ENCODE measurements at regions not wholly inside any gene's neighbourhood (a gene's known extent, or its start where the extent isn't known, plus 50 kb on each side); places are given as distances from the start of the nearest gene placed in this dataset.

- no peaks in the 10 kb centered on the region for H3K9me3 Mint-ChIP-seq (ENCODE audit: low read depth)
- no peaks in the 10 kb centered on the region for H3K4me1 Mint-ChIP-seq (ENCODE audit: low read depth)
- no peaks in the 10 kb centered on the region for H3K36me3 Mint-ChIP-seq (ENCODE audit: low read depth)
- no peak overlapping the region for H3K4me3 Mint-ChIP-seq (ENCODE audit: unreplicated experiment)
- H3K27me3 Mint-ChIP-seq (ENCODE audit: low read depth): peaks cover 21% of the 10 kb centered on the region
- TF ChIP-seq CTCF (IDR thresholded peaks at IDR 0.05): no peak
- no peak overlapping the region for H3K27ac Mint-ChIP-seq (ENCODE audit: unreplicated experiment)
- DNase-seq (ENCODE audit: low spot score): no peak
These were observed 89.0 kb upstream of the ONECUT1 start for GRCh38 chr15:52879145-52879544.

DNA sequence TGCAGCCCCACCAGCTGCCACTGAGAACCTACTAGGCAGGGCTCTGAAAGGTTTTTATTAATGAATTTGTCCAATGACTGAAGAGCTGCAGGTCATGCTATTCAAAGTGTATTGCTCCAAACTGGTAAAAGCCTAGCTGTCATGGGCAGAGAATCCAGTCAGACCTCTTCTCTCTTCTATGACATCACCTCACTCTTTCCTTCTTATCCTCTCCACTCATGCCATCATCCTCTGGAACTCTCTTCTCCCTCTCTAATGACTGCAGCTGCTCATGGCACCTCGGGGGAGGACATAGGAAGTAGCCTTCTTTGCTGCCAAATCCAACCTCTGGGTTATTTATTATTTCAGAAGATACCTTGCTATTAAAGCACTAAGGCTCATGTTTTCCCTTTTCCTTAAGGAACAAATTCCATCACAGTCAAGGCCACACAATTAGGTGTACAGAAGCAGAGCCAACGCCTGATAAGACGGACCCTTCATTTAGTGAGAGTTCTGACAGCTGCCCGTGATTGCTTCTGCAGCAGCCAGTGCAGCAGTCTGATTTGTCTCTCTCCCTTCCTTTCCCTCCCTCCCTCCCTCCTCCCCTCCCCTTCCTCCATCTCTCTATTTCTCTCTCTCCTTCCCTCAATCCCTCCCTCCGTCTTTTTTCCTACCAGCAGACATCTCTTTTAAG lies 87.0 kb upstream of the ONECUT1 start:
- DNase-seq (ENCODE audit: low spot score): no peak
- Mint-ChIP-seq H3K36me3 (ENCODE audit: low read depth) (no peaks in the 10 kb centered on the region), H3K4me3 (ENCODE audit: unreplicated experiment) (no peak overlapping the region), H3K27me3 (ENCODE audit: low read depth) (peaks cover 27% of the 10 kb centered on the region), H3K27ac (ENCODE audit: unreplicated experiment) (no peak overlapping the region), H3K4me1 (ENCODE audit: low read depth) (no peaks in the 10 kb centered on the region), H3K9me3 (ENCODE audit: low read depth) (no peaks in the 10 kb centered on the region)
- TF ChIP-seq CTCF (IDR thresholded peaks at IDR 0.05): no peak

DNA sequence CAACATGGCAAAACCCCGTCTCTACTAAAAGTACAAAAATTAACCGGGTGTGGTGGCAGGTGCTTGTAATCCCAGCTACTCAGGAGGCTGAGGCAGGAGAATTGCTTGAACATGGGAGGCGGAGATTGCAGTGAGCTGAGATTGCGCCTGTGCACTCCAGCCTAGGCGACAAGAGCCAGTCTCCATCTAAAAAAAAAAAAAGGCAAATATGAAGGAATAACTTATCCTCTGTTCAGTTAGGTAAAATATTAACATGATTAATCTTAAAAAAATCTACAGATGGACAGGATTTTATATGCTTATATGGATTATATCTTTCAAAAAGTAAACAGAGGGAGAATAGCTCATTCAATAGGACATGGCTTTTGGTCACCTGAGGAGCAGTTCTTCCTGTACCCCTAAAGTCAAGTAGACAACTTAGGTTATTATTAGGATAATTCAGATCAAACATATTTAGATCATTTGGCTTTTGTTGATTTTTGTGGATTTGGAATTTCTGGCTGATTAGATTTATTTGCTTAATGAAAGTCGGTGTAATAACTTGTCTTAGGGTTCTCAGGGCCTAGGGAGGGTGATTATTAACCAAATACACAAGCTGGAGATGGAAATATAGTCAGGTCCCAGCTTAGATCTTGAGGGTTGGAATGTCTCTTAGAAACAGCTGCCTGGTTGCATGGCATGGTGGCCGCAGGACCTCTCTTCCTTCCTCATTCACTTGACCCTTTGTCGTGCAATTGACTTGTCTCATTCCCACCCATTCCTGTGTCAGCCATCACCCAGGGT lies 82.1 kb upstream of the ONECUT1 start:
- no peak for TF ChIP-seq CTCF (IDR thresholded peaks at IDR 0.05)
- DNase-seq (ENCODE audit: low spot score): no peak
- H3K27me3 Mint-ChIP-seq (ENCODE audit: low read depth): peaks cover 38% of the 10 kb centered on the region
- no peaks in the 10 kb centered on the region for H3K9me3 Mint-ChIP-seq (ENCODE audit: low read depth)
- H3K4me3 Mint-ChIP-seq (ENCODE audit: unreplicated experiment): no peak overlapping the region
- H3K27ac Mint-ChIP-seq (ENCODE audit: unreplicated experiment): no peak overlapping the region
- no peaks in the 10 kb centered on the region for H3K36me3 Mint-ChIP-seq (ENCODE audit: low read depth)
- H3K4me1 Mint-ChIP-seq (ENCODE audit: low read depth): no peaks in the 10 kb centered on the region

GRCh38 chr15:52870015-52870414 lies 79.9 kb upstream of the ONECUT1 start:
- peaks cover 30% of the 10 kb centered on the region for H3K27me3 Mint-ChIP-seq (ENCODE audit: low read depth)
- H3K27ac Mint-ChIP-seq (ENCODE audit: unreplicated experiment): no peak overlapping the region
- H3K36me3 Mint-ChIP-seq (ENCODE audit: low read depth): no peaks in the 10 kb centered on the region
- DNase-seq (ENCODE audit: low spot score): no peak
- H3K4me1 Mint-ChIP-seq (ENCODE audit: low read depth): no peaks in the 10 kb centered on the region
- peaks cover 10% of the 10 kb centered on the region for H3K9me3 Mint-ChIP-seq (ENCODE audit: low read depth)
- no peak overlapping the region for H3K4me3 Mint-ChIP-seq (ENCODE audit: unreplicated experiment)
- TF ChIP-seq CTCF (IDR thresholded peaks at IDR 0.05): no peak

GRCh38 chr15:52866698-52867097 lies 76.6 kb upstream of the ONECUT1 start:
- H3K27me3 Mint-ChIP-seq (ENCODE audit: low read depth): peaks cover 27% of the 10 kb centered on the region
- H3K36me3 Mint-ChIP-seq (ENCODE audit: low read depth): peaks cover 2% of the 10 kb centered on the region
- H3K27ac Mint-ChIP-seq (ENCODE audit: unreplicated experiment): no peak overlapping the region
- H3K4me1 Mint-ChIP-seq (ENCODE audit: low read depth): no peaks in the 10 kb centered on the region
- peaks cover 13% of the 10 kb centered on the region for H3K9me3 Mint-ChIP-seq (ENCODE audit: low read depth)
- no peak overlapping the region for H3K4me3 Mint-ChIP-seq (ENCODE audit: unreplicated experiment)
- no peak for TF ChIP-seq CTCF (IDR thresholded peaks at IDR 0.05)
- DNase-seq (ENCODE audit: low spot score): no peak
